ENCODE measurements at regions not wholly inside any gene's neighbourhood (a gene's known extent, or its start where the extent isn't known, plus 50 kb on each side); places are given as distances from the start of the nearest gene placed in this dataset.

DNA sequence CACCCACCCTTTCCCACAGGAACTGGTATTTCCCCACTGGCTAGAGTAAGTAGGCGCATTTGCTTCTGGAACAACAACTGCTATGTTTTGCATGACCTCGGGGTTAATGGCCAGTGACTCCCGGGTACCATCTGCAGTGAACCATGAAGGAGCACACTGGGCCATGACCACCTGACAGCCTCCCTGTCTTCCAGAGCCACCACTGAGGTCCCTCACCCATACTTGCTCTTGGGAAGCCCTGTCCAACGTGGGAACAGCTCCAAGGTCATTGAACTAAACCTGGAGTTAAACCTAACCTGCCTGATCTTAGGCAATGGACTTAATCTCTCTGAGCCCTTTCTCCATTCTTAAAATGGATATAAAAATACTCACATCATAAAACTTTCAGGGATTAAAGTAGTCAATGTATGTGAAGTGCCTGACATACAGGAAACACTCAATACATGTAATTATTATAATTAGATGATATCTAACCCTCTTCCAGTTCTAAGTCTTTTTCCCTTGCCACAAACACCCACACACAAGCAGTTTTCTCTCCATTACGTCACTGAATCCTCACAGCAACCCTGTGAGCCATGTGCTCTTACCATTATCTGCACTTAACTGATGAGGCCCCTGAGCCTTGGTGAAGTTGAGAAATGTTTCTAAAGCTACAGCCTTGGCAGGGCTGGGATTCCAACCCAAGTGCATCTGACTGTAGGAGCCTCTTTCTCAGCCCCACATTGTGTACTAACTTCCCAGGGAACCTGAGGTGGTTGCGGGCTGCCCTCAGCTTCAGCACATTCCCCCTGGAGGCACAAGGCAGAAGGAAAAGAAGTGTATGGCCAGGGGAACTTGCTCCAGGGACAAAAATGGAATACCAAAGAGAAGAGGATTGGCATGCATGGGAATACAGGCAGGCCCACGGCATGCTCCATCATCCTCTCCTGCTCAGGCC is 74.5 kb upstream of the NCAM1 start:
- POLR2A ChIA-PET, result no interaction called here
- TF ChIP-seq CTCF (IDR thresholded peaks at IDR 0.05; ENCODE audit: insufficient read depth, low read length, missing control alignments), result no peak
- DNase-seq (ENCODE audit: low read depth, low spot score), result no peak
- CTCF ChIA-PET, result no interaction called here
- no peak overlapping the region for H3K4me3 ChIP-seq (ENCODE audit: low read depth, low read length)

GRCh38 chr11:112889446-112889845 is 71.8 kb upstream of the NCAM1 start:
- H3K4me3 ChIP-seq (ENCODE audit: low read depth, low read length), result no peak overlapping the region
- DNase-seq (ENCODE audit: low read depth, low spot score), result no peak
- POLR2A ChIA-PET, result no interaction called here
- TF ChIP-seq CTCF (IDR thresholded peaks at IDR 0.05; ENCODE audit: insufficient read depth, low read length, missing control alignments), result no peak
- CTCF ChIA-PET, result no interaction called here

- CTCF ChIA-PET, result no interaction called here
- POLR2A ChIA-PET, result no interaction called here
Measured at GRCh38 chr11:112899235-112900006, 61.8 kb upstream of the NCAM1 start.

GRCh38 chr11:112901924-112902323 is 59.3 kb upstream of the NCAM1 start:
- DNase-seq (ENCODE audit: low read depth, low spot score), result no peak
- POLR2A ChIA-PET, result no interaction called here
- CTCF ChIA-PET, result no interaction called here
- no peak for TF ChIP-seq CTCF (IDR thresholded peaks at IDR 0.05; ENCODE audit: insufficient read depth, low read length, missing control alignments)
- H3K4me3 ChIP-seq (ENCODE audit: low read depth, low read length), result no peak overlapping the region

More at GRCh38 chr11:112899235-112900006, 61.8 kb upstream of the NCAM1 start:
- no peak for TF ChIP-seq CTCF (IDR thresholded peaks at IDR 0.05; ENCODE audit: insufficient read depth, low read length, missing control alignments)
- H3K4me3 ChIP-seq (ENCODE audit: low read depth, low read length), result no peak overlapping the region
- no peak for DNase-seq (ENCODE audit: low read depth, low spot score)

- CTCF ChIA-PET, result no interaction called here
- no peak overlapping the region for H3K4me3 ChIP-seq (ENCODE audit: low read depth, low read length)
- POLR2A ChIA-PET, result no interaction called here
- no peak for DNase-seq (ENCODE audit: low read depth, low spot score)
- no peak for TF ChIP-seq CTCF (IDR thresholded peaks at IDR 0.05; ENCODE audit: insufficient read depth, low read length, missing control alignments)
Measured at GRCh38 chr11:112902361-112903011, 58.7 kb upstream of the NCAM1 start.

DNA sequence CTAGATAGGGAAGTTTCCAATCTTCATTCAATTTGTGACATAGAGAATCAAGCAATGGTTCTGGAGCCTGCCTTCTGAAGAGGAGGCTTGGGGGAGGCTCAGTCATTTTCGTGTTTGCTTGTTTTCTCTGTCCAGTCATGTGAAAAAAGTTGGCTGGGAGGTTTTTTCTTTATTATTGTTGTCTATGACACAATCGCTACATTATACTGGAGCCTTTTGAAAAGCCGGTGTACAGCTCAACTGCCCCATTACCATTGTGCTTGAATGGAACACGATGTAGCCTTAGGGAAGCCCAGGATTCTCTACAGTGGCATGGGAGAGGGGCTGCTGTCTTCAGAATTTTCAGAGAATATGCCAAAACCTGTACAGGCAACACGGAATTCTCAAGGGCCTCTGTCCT is 57.9 kb upstream of the NCAM1 start:
- H3K4me3 ChIP-seq (ENCODE audit: low read depth, low read length), result no peak overlapping the region
- DNase-seq (ENCODE audit: low read depth, low spot score), result no peak
- TF ChIP-seq CTCF (IDR thresholded peaks at IDR 0.05; ENCODE audit: insufficient read depth, low read length, missing control alignments), result no peak
- ChIA-PET CTCF (no interaction called here), POLR2A (no interaction called here)
